ENCODE measurements at regions not wholly inside any gene's neighbourhood (a gene's known extent, or its start where the extent isn't known, plus 50 kb on each side); places are given as distances from the start of the nearest gene placed in this dataset.
"Not testable (repeated sequence)": the region's sequence is repeated elsewhere in the genome, so short reads cannot be mapped to it uniquely, and the experiment has no call there.

GRCh38 chr16:88325976-88326375, 56.8 kb upstream of the ZNF469 start:
- DNase-seq: no peak

- no peak for DNase-seq
These were observed 55.9 kb upstream of the ZNF469 start for GRCh38 chr16:88326611-88327485.

GRCh38 chr16:88327561-88328312, 55.0 kb upstream of the ZNF469 start:
- DNase-seq: no peak

GRCh38 chr16:88328313-88328980, 54.3 kb upstream of the ZNF469 start:
- no peak for DNase-seq

GRCh38 chr16:88329726-88330700, 52.7 kb upstream of the ZNF469 start:
- no peak for DNase-seq

GRCh38 chr16:88330971-88331890, 51.5 kb upstream of the ZNF469 start:
- no peak for DNase-seq

GRCh38 chr16:88331989-88332920, 50.5 kb upstream of the ZNF469 start:
- peak; percentile 95 to 99 for DNase-seq

GRCh38 chr16:88332921-88333825, 49.6 kb upstream of the ZNF469 start:
- not testable (repeated sequence) for DNase-seq
